ENCODE measurements at regions not wholly inside any gene's neighbourhood (a gene's known extent, or its start where the extent isn't known, plus 50 kb on each side); places are given as distances from the start of the nearest gene placed in this dataset.

- TF ChIP-seq POLR2A (IDR thresholded peaks at IDR 0.05): no peak
- no peak for TF ChIP-seq POLR2AphosphoS5 (IDR thresholded peaks at IDR 0.05)
- peak in 10 of 11 experiments; percentile 14 to 68 (median 48) for TF ChIP-seq CTCF (IDR thresholded peaks at IDR 0.05 in 8 of 11, conservative IDR thresholded peaks at IDR 0.05 in 3 of 11)
Measured at GRCh38 chr4:54971474-54971950, 153.9 kb downstream of the KDR start.
